GM23248 (cell line): ENCODE measurements at regions not wholly inside any gene's neighbourhood (a gene's known extent, or its start where the extent isn't known, plus 50 kb on each side); places are given as distances from the start of the nearest gene placed in this dataset.

ENCODE experiments used
- DNase-seq: peaks from one replicate; pipeline ENCODE4 v3.0.0-alpha.2; 2015
- H2AFZ ChIP-seq: fragments of 200-600 bp; sonication (generic); 2 replicates; pipeline ENCODE4 v1.6.1; 2016; ENCODE audit warnings: antibody characterized with exemption
- H3F3A ChIP-seq: fragments of 200-600 bp; sonication (generic); 2 replicates; pipeline ENCODE4 v1.6.1; 2016; ENCODE audit warnings: mild to moderate bottlenecking, antibody characterized with exemption, mixed run types; ENCODE audit not compliant: insufficient read depth
- H3K27ac ChIP-seq: fragments of 200-600 bp; sonication (generic); 2 replicates; pipeline ENCODE4 v1.5.1; 2016; ENCODE audit warnings: mild to moderate bottlenecking
- H3K27me3 ChIP-seq: fragments of 200-600 bp; sonication (generic); replicated peaks from 2 replicates; pipeline ENCODE4 v1.6.1; 2016; ENCODE audit warnings: mild to moderate bottlenecking; ENCODE audit not compliant: insufficient read depth
- H3K36me3 ChIP-seq: fragments of 200-600 bp; sonication (generic); 2 replicates; pipeline ENCODE4 v1.6.1; 2016; ENCODE audit warnings: low read depth, mild to moderate bottlenecking
- H3K4me1 ChIP-seq: fragments of 200-600 bp; sonication (generic); 2 replicates; pipeline ENCODE4 v1.6.1; 2016; ENCODE audit warnings: mild to moderate bottlenecking; ENCODE audit not compliant: insufficient read depth
- H3K4me2 ChIP-seq: fragments of 200-600 bp; sonication (generic); one replicate; pipeline ENCODE4 v1.6.1; 2016; ENCODE audit warnings: mild to moderate bottlenecking; ENCODE audit not compliant: unreplicated experiment
- H3K4me3 ChIP-seq: fragments of 200-600 bp; sonication (generic); 2 replicates; pipeline ENCODE4 v1.5.1; 2016; ENCODE audit warnings: mild to moderate bottlenecking
- H3K79me2 ChIP-seq: fragments of 200-600 bp; sonication (generic); 2 replicates; pipeline ENCODE4 v1.6.1; 2016; ENCODE audit warnings: mild to moderate bottlenecking; ENCODE audit not compliant: insufficient read depth
- H3K9ac ChIP-seq: fragments of 200-600 bp; sonication (generic); 2 replicates; pipeline ENCODE4 v1.6.1; 2016; ENCODE audit warnings: mild to moderate bottlenecking
- H3K9me2 ChIP-seq: fragments of 200-600 bp; sonication (generic); 2 replicates; pipeline ENCODE4 v1.6.1; 2016; ENCODE audit warnings: mixed run types, mild to moderate bottlenecking, moderate library complexity; ENCODE audit not compliant: insufficient read depth
- H3K9me3 ChIP-seq: fragments of 200-600 bp; sonication (generic); one replicate; pipeline ENCODE4 v1.6.1; 2017; ENCODE audit warnings: low read depth
- H4K20me1 ChIP-seq: fragments of 200-600 bp; sonication (generic); 2 replicates; pipeline ENCODE4 v1.6.0; 2016; ENCODE audit not compliant: insufficient read depth
- EZH2 ChIP-seq: fragments of 200-600 bp; sonication (generic); IDR thresholded peaks from 2 replicates; pipeline ENCODE4 v1.6.1; 2018; ENCODE audit warnings: antibody characterized with exemption, mild to moderate bottlenecking; ENCODE audit not compliant: insufficient read depth, poor library complexity, severe bottlenecking
- EZH2phosphoT487 ChIP-seq: fragments of 200-600 bp; sonication (generic); IDR thresholded peaks from 2 replicates; pipeline ENCODE4 v1.6.1; 2018; ENCODE audit warnings: antibody characterized with exemption, moderate library complexity, mild to moderate bottlenecking, low read depth; ENCODE audit not compliant: insufficient read depth
- WGBS, 2 experiments: methylation state at CpG; one replicate each; pipeline ENCODE4 v1.1.6; 2015 to 2017; ENCODE audit warnings: low lambda C conversion rate in 2 of 2, low coverage in 1 of 2; ENCODE audit errors: missing lambda C conversion rate in 2 of 2; 5-methylcytosine and 5-hydroxymethylcytosine counted together
- in situ Hi-C: fragments of 300-500 bp; cut with MboI; formaldehyde crosslinking; loops from 2 replicates; pipeline ENCODE4 v1.15.0; 2020

GRCh38 chr3:144162042-144162441 is 190.4 kb downstream of the DIPK2A start:
- Histone ChIP-seq H3F3A (no peaks in the 10 kb centered on the region), H3K4me2 (no peak overlapping the region), H3K36me3 (no peaks in the 10 kb centered on the region), H3K9me2 (no peaks in the 10 kb centered on the region), H2AFZ (no peak overlapping the region), H3K27ac (no peak overlapping the region), H3K9ac (no peak overlapping the region), H3K79me2 (no peaks in the 10 kb centered on the region), H3K4me1 (peaks cover 5% of the 10 kb centered on the region; the same call in 1 of the 2 replicates), H3K4me3 (no peak overlapping the region), H3K9me3 (no peaks in the 10 kb centered on the region), H3K27me3 (no peaks in the 10 kb centered on the region), H4K20me1 (no peaks in the 10 kb centered on the region)
- peak; percentile 41 for DNase-seq
- in situ Hi-C loops: no loop called here
- TF ChIP-seq EZH2: no peak
- TF ChIP-seq EZH2phosphoT487: no peak
- 42 to 70% methylated on average over 1 of the region's 1 CpG for WGBS, 2 experiments

GRCh38 chr3:144164352-144164751 is 192.7 kb downstream of the DIPK2A start:
- H3K4me3 ChIP-seq: no peak overlapping the region
- H3K36me3 ChIP-seq: no peaks in the 10 kb centered on the region
- H3K4me2 ChIP-seq: no peak overlapping the region
- H3K27me3 ChIP-seq: no peaks in the 10 kb centered on the region
- no peak overlapping the region for H3K27ac ChIP-seq
- no peak overlapping the region for H3K9ac ChIP-seq
- H3K79me2 ChIP-seq: no peaks in the 10 kb centered on the region
- no peaks in the 10 kb centered on the region for H4K20me1 ChIP-seq
- peaks cover 5% of the 10 kb centered on the region; the same call in 1 of the 2 replicates for H3K4me1 ChIP-seq
- no peaks in the 10 kb centered on the region for H3K9me3 ChIP-seq
- H3K9me2 ChIP-seq: no peaks in the 10 kb centered on the region
- no peak for DNase-seq
- no peaks in the 10 kb centered on the region for H3F3A ChIP-seq
- in situ Hi-C loops: no loop called here
- TF ChIP-seq EZH2 (no peak), EZH2phosphoT487 (no peak)
- no peak overlapping the region for H2AFZ ChIP-seq
- WGBS, 2 experiments: 76 to 85% methylated on average over 1 of the region's 1 CpG

- no peak overlapping the region for H2AFZ ChIP-seq
- no peaks in the 10 kb centered on the region for H3K9me2 ChIP-seq
- peaks cover 5% of the 10 kb centered on the region; the same call in 1 of the 2 replicates for H3K4me1 ChIP-seq
- in situ Hi-C loops: no loop called here
- no peaks in the 10 kb centered on the region for H3K79me2 ChIP-seq
- no peaks in the 10 kb centered on the region for H4K20me1 ChIP-seq
- H3K4me2 ChIP-seq: no peak overlapping the region
- no peak for DNase-seq
- no peaks in the 10 kb centered on the region for H3K9me3 ChIP-seq
- no peak for TF ChIP-seq EZH2phosphoT487
- TF ChIP-seq EZH2: no peak
- H3K4me3 ChIP-seq: no peak overlapping the region
- no peaks in the 10 kb centered on the region for H3K36me3 ChIP-seq
- no peaks in the 10 kb centered on the region for H3K27me3 ChIP-seq
- no peak overlapping the region for H3K9ac ChIP-seq
- WGBS, 2 experiments: 0 to 11% methylated on average over 2 of the region's 2 CpGs
- H3K27ac ChIP-seq: no peak overlapping the region
- H3F3A ChIP-seq: no peaks in the 10 kb centered on the region
Measured at GRCh38 chr3:144165482-144165881, 193.9 kb downstream of the DIPK2A start.

- Histone ChIP-seq H3K79me2 (no peaks in the 10 kb centered on the region), H3F3A (no peaks in the 10 kb centered on the region), H3K27ac (no peak overlapping the region), H3K4me1 (no peaks in the 10 kb centered on the region), H3K36me3 (no peaks in the 10 kb centered on the region), H3K4me2 (no peak overlapping the region), H4K20me1 (no peaks in the 10 kb centered on the region), H2AFZ (no peak overlapping the region), H3K9ac (no peak overlapping the region), H3K9me2 (no peaks in the 10 kb centered on the region), H3K27me3 (no peaks in the 10 kb centered on the region), H3K4me3 (no peak overlapping the region), H3K9me3 (no peaks in the 10 kb centered on the region)
- no peak for DNase-seq
- no peak for TF ChIP-seq EZH2phosphoT487
- no peak for TF ChIP-seq EZH2
- in situ Hi-C loops: no loop called here
- 68 to 82% methylated on average over 2 of the region's 2 CpGs for WGBS, 2 experiments
Measured at GRCh38 chr3:144167634-144168033, 196.0 kb downstream of the DIPK2A start.

GRCh38 chr3:144173491-144173890 is 201.9 kb downstream of the DIPK2A start:
- H2AFZ ChIP-seq: no peak overlapping the region
- DNase-seq: no peak
- H3K9ac ChIP-seq: no peak overlapping the region
- H3K4me1 ChIP-seq: no peaks in the 10 kb centered on the region
- no peaks in the 10 kb centered on the region for H4K20me1 ChIP-seq
- no peaks in the 10 kb centered on the region for H3K36me3 ChIP-seq
- no peak for TF ChIP-seq EZH2
- H3K27ac ChIP-seq: no peak overlapping the region
- WGBS, 2 experiments: 67 to 83% methylated on average over 1 of the region's 1 CpG
- no peak overlapping the region for H3K4me3 ChIP-seq
- H3K79me2 ChIP-seq: no peaks in the 10 kb centered on the region
- no peaks in the 10 kb centered on the region for H3K9me2 ChIP-seq
- in situ Hi-C loops: no loop called here
- H3K27me3 ChIP-seq: no peaks in the 10 kb centered on the region
- no peaks in the 10 kb centered on the region for H3F3A ChIP-seq
- H3K9me3 ChIP-seq: no peaks in the 10 kb centered on the region
- H3K4me2 ChIP-seq: no peak overlapping the region
